H1 (cell line): ENCODE measurements at regions not wholly inside any gene's neighbourhood (a gene's known extent, or its start where the extent isn't known, plus 50 kb on each side); places are given as distances from the start of the nearest gene placed in this dataset.

Experiments used
- MAX ChIP-seq: IDR thresholded peaks from 2 replicates; pipeline ENCODE4 v1.6.1; 2012; ENCODE audit warnings: inconsistent platforms
- RNF2 ChIP-seq: fragments of 200-900, 300-1000 bp; sonication (generic); IDR thresholded peaks from 2 replicates; pipeline ENCODE4 v1.7.1; 2016; ENCODE audit warnings: borderline replicate concordance, low read depth, mild to moderate bottlenecking, antibody characterized with exemption, low read length; ENCODE audit not compliant: poor library complexity, severe bottlenecking; ENCODE audit errors: missing control alignments
- SIN3A ChIP-seq, 2 experiments: IDR thresholded peaks in 1 of 2; conservative IDR thresholded peaks in 1 of 2; 2 replicates each; pipeline ENCODE4 v1.6.1; 2011 to 2012; ENCODE audit warnings: low read length in 2 of 2, improper control_type of control experiment in 1 of 2, low read depth in 1 of 2, mild to moderate bottlenecking in 1 of 2
- SP1 ChIP-seq: IDR thresholded peaks from 2 replicates; pipeline ENCODE4 v1.6.1; 2011; ENCODE audit warnings: low read depth, low read length
- TAF7 ChIP-seq: optimal IDR thresholded peaks from 2 replicates; pipeline ENCODE3; 2011; ENCODE audit warnings: low read depth, mild to moderate bottlenecking, inconsistent platforms, low read length, moderate library complexity, borderline replicate concordance

- TF ChIP-seq MAX (no peak), TAF7 (no peak), SP1 (no peak), SIN3A (conservative IDR thresholded peaks at IDR 0.05 in 1 of 2, IDR thresholded peaks at IDR 0.05 in 1 of 2; ENCODE audit: low read depth in 1 of 2, low read length in 2 of 2) (no peak), RNF2 (no peak)
Observed at GRCh38 chrX:69424910-69425309, 79.2 kb upstream of the NALF2 start (continued).
